Fibroblast of lung (primary cell): ENCODE measurements at regions not wholly inside any gene's neighbourhood (a gene's known extent, or its start where the extent isn't known, plus 50 kb on each side); places are given as distances from the start of the nearest gene placed in this dataset.
"Not testable (repeated sequence)": the region's sequence is repeated elsewhere in the genome, so short reads cannot be mapped to it uniquely, and the experiment has no call there.

ENCODE experiments used
- DNase-seq, 2 donors: peaks; one replicate each; pipeline versions ENCODE4 v3.0.0 to v3.0.0-alpha.2; 2010; ENCODE audit warnings: low read depth in 2 of 2
- H2AFZ ChIP-seq: 2 replicates; pipeline ENCODE4 v1.5.1; 2012; ENCODE audit warnings: low read length, control low read depth, inconsistent platforms
- H3K27ac ChIP-seq: 2 replicates; pipeline ENCODE4 v1.5.1; 2011; ENCODE audit warnings: low read length, control low read depth; ENCODE audit not compliant: insufficient read depth
- H3K27me3 ChIP-seq: 2 replicates; pipeline ENCODE4 v1.5.1; 2011; ENCODE audit warnings: mild to moderate bottlenecking, low read length; ENCODE audit not compliant: control insufficient read depth, insufficient read depth
- H3K36me3 ChIP-seq: 2 replicates; pipeline ENCODE4 v1.5.1; 2011; ENCODE audit warnings: low read length; ENCODE audit not compliant: control insufficient read depth, insufficient read depth
- H3K4me1 ChIP-seq: 2 replicates; pipeline ENCODE4 v1.5.1; 2011; ENCODE audit warnings: low read length; ENCODE audit not compliant: control insufficient read depth, insufficient read depth; ENCODE audit errors: extremely low read depth
- H3K4me2 ChIP-seq: 2 replicates; pipeline ENCODE4 v1.5.1; 2011; ENCODE audit warnings: low read length, control low read depth; ENCODE audit not compliant: insufficient read depth; ENCODE audit errors: extremely low read depth
- H3K4me3 ChIP-seq, 4 experiments: fragments of 200-600 bp in 1 of 4; sonication (generic) in 1 of 4; replicated peaks in 1 of 4; 2 replicates each; pipeline ENCODE4 v1.5.1; 2011 to 2016; ENCODE audit warnings: low read length in 4 of 4, low read depth in 3 of 4, mild to moderate bottlenecking in 3 of 4, control low read depth in 2 of 4, inconsistent platforms in 1 of 4, mixed read lengths in 1 of 4; ENCODE audit not compliant: insufficient read depth in 1 of 4; ENCODE audit errors: control extremely low read depth in 1 of 4
- H3K79me2 ChIP-seq: 2 replicates; pipeline ENCODE4 v1.5.1; 2012; ENCODE audit warnings: mild to moderate bottlenecking, low read length, inconsistent platforms; ENCODE audit not compliant: control insufficient read depth, insufficient read depth
- H3K9ac ChIP-seq: 2 replicates; pipeline ENCODE4 v1.5.1; 2011; ENCODE audit warnings: mild to moderate bottlenecking, low read length, control low read depth; ENCODE audit not compliant: insufficient read depth
- H3K9me3 ChIP-seq: 2 replicates; pipeline ENCODE4 v1.5.1; 2012; ENCODE audit warnings: low read depth, low read length; ENCODE audit not compliant: control insufficient read depth, insufficient read depth
- H4K20me1 ChIP-seq: 2 replicates; pipeline ENCODE4 v1.5.1; 2011; ENCODE audit warnings: low read length; ENCODE audit not compliant: control insufficient read depth, insufficient read depth; ENCODE audit errors: extremely low read depth

DNA sequence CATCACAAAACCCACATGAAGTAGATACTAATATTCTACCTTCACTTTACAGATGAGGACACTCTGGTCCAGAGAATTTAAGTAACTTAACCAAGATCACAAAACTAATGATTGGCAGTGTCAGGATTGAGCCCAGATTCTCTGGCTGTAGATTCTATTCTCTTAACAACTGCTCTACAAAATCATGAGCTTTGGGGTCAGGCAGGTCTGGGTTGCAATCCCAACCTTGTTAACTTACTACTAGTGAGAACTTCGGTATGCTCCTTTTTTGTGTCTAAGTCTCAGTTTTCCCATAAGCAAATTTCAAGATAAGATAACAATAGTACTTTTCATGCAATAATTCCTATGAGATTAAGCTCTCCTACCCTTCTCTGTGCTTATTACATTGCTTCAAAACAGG is 127.5 kb downstream of the SPDYE17 start:
- H3K9ac ChIP-seq, DNase-seq, H3K27me3 ChIP-seq, H3K4me1 ChIP-seq, H3K4me3 ChIP-seq, H4K20me1 ChIP-seq, H3K36me3 ChIP-seq, H3K27ac ChIP-seq, H3K79me2 ChIP-seq, H3K9me3 ChIP-seq, H2AFZ ChIP-seq, H3K4me2 ChIP-seq: not testable (repeated sequence)

- H3K4me1 ChIP-seq, H3K79me2 ChIP-seq, DNase-seq, H3K36me3 ChIP-seq, H3K9ac ChIP-seq, H4K20me1 ChIP-seq, H3K27ac ChIP-seq, H3K4me2 ChIP-seq, H3K4me3 ChIP-seq, H3K9me3 ChIP-seq, H2AFZ ChIP-seq, H3K27me3 ChIP-seq: not testable (repeated sequence)
These were observed 130.0 kb downstream of the SPDYE17 start for GRCh38 chr7:76901944-76902710.

DNA sequence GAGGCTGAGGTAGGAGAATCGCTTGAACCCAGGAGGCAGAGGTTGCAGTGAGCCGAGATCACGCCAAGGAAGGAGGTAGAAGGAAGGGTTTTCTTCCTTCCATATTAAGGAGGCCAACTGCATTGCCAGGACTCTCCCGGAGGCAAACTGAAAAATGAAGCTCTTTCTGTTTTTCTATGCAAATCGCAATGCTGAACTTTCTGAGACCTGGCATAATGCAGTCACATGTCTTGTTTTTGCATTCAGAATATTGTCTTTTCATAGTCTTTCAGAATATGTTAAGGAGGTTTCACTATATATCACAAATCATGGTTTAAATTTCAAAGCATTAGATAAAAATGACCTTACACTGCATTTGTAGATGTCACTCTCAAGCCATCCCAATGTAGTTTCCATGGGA is 133.4 kb downstream of the SPDYE17 start:
- not testable (repeated sequence) for H3K4me3 ChIP-seq, H3K27ac ChIP-seq, DNase-seq

DNA sequence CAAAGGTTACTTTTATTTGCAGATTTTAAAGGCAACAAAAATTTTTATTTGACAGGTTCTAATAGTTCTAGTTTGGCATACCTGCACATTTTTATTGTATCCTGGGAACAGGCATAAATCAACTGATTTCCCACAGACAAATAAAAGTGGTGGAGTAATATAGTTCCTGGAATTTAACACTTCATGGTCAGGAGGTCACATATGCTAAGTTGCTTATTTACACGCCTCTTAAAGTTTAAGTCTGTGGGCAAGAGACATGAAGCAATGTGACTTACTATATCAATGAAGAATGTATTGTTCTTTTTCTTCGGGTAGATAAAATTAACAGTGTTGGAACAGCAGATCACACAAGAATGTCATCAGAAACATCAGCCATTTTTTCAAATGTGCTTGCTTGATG is 135.2 kb downstream of the SPDYE17 start:
- peak; percentile 59 to 68 for DNase-seq
- H2AFZ ChIP-seq, H3K4me3 ChIP-seq, H3K27ac ChIP-seq, H3K4me2 ChIP-seq, H3K4me1 ChIP-seq, H4K20me1 ChIP-seq, H3K36me3 ChIP-seq, H3K27me3 ChIP-seq, H3K9me3 ChIP-seq, H3K79me2 ChIP-seq, H3K9ac ChIP-seq: not testable (repeated sequence)

More for the DNA sequence above, 133.4 kb downstream of the SPDYE17 start:
- H3K9me3 ChIP-seq, H2AFZ ChIP-seq, H4K20me1 ChIP-seq, H3K4me2 ChIP-seq, H3K79me2 ChIP-seq, H3K36me3 ChIP-seq, H3K27me3 ChIP-seq, H3K4me1 ChIP-seq, H3K9ac ChIP-seq: not testable (repeated sequence)

- H3K79me2 ChIP-seq, H4K20me1 ChIP-seq, H2AFZ ChIP-seq, H3K9ac ChIP-seq, H3K27ac ChIP-seq, H3K27me3 ChIP-seq, H3K36me3 ChIP-seq, H3K9me3 ChIP-seq, H3K4me1 ChIP-seq, DNase-seq, H3K4me2 ChIP-seq, H3K4me3 ChIP-seq: not testable (repeated sequence)
These were observed 136.5 kb downstream of the SPDYE17 start for GRCh38 chr7:76895696-76896095.

- H4K20me1 ChIP-seq, H3K4me3 ChIP-seq, H3K9me3 ChIP-seq, H3K4me1 ChIP-seq, H3K36me3 ChIP-seq, H3K27ac ChIP-seq, H3K9ac ChIP-seq, H2AFZ ChIP-seq, H3K79me2 ChIP-seq, H3K27me3 ChIP-seq, H3K4me2 ChIP-seq: not testable (repeated sequence)
- peak in 1 of 2 donors; percentile 28 for DNase-seq
These were observed 140.4 kb downstream of the SPDYE17 start for GRCh38 chr7:76891771-76892170.

GRCh38 chr7:76879733-76880288 is 152.3 kb downstream of the SPDYE17 start:
- H3K27me3 ChIP-seq, H3K79me2 ChIP-seq, H3K9ac ChIP-seq, DNase-seq, H3K4me3 ChIP-seq, H3K4me1 ChIP-seq, H3K27ac ChIP-seq, H4K20me1 ChIP-seq, H3K36me3 ChIP-seq, H2AFZ ChIP-seq, H3K9me3 ChIP-seq, H3K4me2 ChIP-seq: not testable (repeated sequence)
